HG03565 (cell line): ENCODE measurements at regions not wholly inside any gene's neighbourhood (a gene's known extent, or its start where the extent isn't known, plus 50 kb on each side); places are given as distances from the start of the nearest gene placed in this dataset.

Experiments
- ATAC-seq: cut with Tn5 transposase; IDR thresholded peaks from one replicate; pipeline ENCODE4 v1.9.1; 2021; ENCODE audit warnings: mild to moderate bottlenecking, moderate library complexity; ENCODE audit not compliant: unreplicated experiment

DNA sequence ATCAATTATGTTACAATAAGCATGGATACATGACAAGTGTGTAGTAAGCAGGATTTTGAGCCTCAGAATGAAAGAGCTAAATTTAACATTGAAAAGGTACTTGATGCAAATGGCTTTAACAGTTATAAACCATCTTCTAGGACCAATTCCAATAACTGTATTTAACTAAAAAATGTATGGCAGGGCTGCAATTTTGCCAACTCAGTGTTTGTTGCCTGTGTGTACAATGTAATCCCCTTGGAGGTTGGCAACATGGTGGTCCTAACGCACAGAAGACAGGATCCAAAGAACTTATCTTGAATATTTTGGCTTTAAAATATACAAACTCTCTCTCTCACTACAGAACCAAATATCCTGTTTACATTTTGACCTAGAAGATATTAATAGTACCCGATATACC is 2314.1 kb downstream of the LRRC4C start:
- no peak for ATAC-seq

GRCh38 chr11:39144351-39145130 is 2314.9 kb downstream of the LRRC4C start:
- ATAC-seq = no peak

DNA sequence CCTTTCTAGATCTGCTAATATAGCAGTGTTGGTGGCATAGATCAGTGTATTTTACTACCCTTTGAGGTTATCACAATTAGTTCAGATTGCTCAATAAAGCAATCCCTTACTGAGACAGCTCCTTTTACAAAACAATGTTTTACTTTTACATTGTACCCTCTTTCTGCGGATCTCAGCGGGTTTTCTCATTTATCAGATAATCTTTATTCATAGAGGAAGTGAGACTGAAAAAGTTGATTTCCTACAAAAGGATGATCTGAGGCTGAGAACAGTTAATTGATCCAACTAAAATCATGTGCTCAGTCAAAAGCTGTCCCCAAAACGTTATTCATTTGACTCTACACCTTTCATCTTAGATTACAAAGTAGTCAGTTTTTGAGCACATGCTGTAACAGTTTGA is 2319.9 kb downstream of the LRRC4C start:
- no peak for ATAC-seq

- no peak for ATAC-seq
These were observed 2338.6 kb downstream of the LRRC4C start for GRCh38 chr11:39120890-39121289.

DNA sequence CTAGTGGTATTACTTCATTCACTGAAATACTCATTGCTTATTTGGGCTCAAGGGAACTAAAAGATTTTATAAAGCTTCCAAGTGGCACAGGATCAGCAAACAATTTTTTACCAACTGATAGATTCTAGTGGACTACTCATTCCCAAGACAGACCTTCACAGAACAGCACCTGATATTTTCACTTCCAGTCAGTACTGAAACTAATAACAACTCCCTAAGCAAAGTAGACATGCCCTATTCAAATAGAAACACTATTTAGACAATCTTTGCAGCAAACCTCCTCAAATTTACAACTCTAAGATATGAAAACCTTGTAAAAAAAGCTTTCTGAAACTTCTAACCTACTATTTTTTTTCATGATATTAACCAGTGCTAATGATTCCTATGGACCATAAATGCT is 2345.8 kb downstream of the LRRC4C start:
- ATAC-seq = no peak

GRCh38 chr11:39102236-39102635 is 2357.2 kb downstream of the LRRC4C start:
- no peak for ATAC-seq

GRCh38 chr11:39078465-39078864 is 2381.0 kb downstream of the LRRC4C start:
- no peak for ATAC-seq

DNA sequence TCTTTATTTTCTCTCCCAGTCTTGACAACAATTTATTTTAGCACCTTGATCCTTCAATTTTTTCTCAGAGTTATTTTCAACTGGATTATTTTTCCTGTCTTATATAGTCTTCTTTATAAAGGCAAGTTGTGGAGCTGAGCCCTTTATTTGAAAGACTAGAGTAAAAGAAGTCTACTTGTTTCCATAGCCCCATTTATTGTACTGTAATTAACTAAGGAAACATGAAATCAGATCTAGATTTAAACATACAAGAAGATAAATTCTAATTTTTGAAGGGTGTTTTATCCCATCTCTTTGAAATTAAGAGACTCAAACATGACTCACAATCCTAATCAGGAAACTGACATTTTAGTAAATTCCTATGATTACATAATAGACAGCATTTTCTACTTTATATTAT is 2421.8 kb downstream of the LRRC4C start:
- ATAC-seq = no peak

GRCh38 chr11:39036021-39036420 is 2423.4 kb downstream of the LRRC4C start:
- no peak for ATAC-seq

- no peak for ATAC-seq
These were observed 2423.5 kb upstream of the RAG2 start for GRCh38 chr11:39021539-39021938.

- ATAC-seq = no peak
These were observed 2413.8 kb upstream of the RAG2 start for GRCh38 chr11:39011797-39012196.

DNA sequence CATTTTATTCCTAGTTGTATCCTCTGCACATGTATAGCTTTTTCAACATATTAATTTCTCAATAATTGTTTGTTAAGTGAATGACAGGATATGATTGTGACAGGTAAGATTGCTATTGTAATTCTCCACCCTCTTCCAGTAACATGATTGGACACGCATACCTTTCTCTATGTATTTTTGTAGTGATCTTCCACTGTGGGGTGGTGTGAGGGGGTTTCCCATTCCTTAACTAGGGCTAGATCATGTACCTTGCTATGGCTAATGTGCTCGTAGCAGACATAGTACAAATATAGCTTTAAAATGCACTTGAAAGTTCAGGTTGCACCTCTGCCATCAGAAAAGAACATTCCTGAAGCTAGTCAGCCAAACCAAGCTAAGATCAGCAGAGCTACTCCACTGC is 2392.8 kb upstream of the RAG2 start:
- no peak for ATAC-seq

DNA sequence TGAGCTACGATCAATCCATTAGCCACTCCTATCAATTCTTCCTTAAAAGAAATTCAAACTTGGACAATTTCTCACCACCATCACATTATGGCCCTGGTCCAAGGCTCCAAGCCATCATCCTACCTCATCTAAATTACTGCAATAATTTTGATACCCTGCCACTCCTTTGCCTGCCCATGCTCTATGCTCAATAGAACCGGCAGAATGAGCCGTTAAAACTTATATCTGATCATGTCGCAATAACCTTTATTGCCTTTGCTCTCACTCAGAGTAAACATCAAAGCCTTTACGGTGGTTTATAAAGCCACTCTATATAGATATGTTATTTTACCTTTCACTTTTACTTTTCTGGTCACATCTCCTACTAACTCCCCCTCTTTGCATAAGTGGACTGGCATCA is 2392.1 kb upstream of the RAG2 start:
- ATAC-seq = no peak

DNA sequence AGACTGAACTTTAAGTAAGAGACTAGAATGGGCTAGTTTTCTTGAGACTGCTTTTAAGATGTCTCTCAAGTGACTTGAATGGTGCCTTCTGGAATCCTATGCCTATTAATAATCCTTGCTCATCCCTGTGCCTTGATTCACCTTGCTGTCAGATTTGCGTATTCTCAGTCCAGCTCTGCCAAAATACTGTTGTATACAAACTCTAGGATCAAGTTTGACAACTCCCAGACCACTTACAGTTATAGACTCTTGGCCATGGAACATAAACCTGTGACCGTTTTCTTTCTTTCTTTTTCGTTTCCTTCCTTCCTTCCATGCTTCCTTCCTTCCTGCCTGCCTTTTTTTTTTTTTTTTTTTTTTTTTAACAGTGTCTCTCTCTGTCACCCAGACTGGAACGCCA is 2390.9 kb upstream of the RAG2 start:
- no peak for ATAC-seq

DNA sequence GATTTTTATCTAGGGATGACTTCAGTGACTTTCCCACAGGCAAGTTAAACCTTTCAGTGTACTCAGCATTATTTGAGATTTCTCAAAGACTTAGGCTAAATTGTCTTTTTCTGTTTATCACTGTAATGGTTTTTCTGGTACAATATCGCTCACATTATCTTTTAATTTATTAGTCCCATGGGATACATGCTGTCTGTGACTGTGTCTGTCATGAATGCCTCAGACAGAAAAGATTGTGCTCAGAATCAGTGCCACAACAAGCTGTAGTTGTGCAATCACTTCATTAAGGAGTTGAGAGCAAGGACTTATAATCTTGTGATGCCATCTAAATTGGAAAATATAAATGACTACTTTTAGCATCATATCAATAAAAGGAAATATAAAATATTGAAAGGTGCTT is 2374.2 kb upstream of the RAG2 start:
- ATAC-seq = no peak

DNA sequence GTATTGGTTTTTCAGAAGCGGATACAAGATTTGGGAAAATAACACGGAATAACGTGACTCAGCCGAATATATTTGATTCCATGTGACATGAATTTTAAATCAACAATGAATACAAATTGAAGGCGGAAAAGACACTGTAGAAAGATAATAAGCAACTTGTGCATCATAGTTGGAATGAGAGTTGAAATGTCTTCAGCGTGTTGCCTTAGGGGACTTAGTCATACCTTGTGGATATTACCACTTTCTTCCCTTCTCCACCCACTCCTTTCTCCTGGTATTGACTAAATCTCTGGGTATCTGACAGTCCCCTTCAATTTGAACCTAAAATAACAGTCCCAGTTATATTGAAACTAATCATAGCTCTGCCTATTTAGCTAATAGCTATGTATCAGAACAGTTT is 2373.1 kb upstream of the RAG2 start:
- ATAC-seq = no peak

GRCh38 chr11:38968951-38969350 is 2370.9 kb upstream of the RAG2 start:
- no peak for ATAC-seq

GRCh38 chr11:38952698-38953097 is 2354.7 kb upstream of the RAG2 start:
- ATAC-seq = no peak

GRCh38 chr11:38950867-38951266 is 2352.8 kb upstream of the RAG2 start:
- no peak for ATAC-seq

- no peak for ATAC-seq
These were observed 2350.4 kb upstream of the RAG2 start for GRCh38 chr11:38948392-38948791.

GRCh38 chr11:38937709-38938108 is 2339.7 kb upstream of the RAG2 start:
- no peak for ATAC-seq

- no peak for ATAC-seq
These were observed 2337.9 kb upstream of the RAG2 start for GRCh38 chr11:38935941-38936340.

DNA sequence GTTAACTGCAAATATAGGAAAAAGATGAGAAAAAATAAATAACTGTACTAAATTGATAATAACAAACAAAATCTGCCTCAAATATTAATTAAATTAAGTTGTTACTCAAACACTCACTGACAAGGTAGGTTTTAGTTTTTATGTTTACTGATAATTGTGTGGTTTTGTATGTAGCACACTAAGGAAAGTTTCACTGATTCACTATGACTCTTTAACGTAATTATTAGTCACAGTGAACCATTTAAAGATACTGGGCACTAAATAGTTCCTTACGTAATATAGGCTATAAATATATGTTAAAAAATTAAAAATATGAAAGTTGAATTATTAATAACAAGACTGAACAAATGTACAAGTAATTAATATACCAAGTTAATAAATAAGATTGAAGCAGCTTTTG is 2330.0 kb upstream of the RAG2 start:
- no peak for ATAC-seq
